ENCODE measurements at regions not wholly inside any gene's neighbourhood (a gene's known extent, or its start where the extent isn't known, plus 50 kb on each side); places are given as distances from the start of the nearest gene placed in this dataset.

DNA sequence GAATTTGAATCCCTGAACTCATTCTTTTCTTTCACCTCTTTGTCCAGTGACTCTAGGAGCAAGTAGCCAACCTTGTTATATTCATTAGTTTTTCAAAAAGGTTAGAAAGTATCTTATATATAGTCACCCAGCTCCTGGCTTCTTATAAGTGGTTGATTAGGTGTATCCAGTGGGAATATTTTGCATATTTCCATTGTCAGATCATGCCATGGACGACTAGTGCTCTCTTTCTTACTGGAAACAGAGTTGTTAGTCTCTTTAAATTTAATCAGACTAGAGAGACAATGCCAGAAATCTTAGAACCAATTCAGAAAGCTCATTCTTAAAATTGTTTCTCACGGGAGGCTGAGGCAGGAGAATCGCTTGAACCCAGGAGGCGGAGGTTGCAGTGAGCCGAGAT, 73.4 kb downstream of the CHRD start:
- TF ChIP-seq POLR2AphosphoS5 (IDR thresholded peaks at IDR 0.05) (no peak), POLR2A (IDR thresholded peaks at IDR 0.05) (no peak), EP300 (IDR thresholded peaks at IDR 0.05) (no peak)
- TF ChIP-seq, protein P1, sequence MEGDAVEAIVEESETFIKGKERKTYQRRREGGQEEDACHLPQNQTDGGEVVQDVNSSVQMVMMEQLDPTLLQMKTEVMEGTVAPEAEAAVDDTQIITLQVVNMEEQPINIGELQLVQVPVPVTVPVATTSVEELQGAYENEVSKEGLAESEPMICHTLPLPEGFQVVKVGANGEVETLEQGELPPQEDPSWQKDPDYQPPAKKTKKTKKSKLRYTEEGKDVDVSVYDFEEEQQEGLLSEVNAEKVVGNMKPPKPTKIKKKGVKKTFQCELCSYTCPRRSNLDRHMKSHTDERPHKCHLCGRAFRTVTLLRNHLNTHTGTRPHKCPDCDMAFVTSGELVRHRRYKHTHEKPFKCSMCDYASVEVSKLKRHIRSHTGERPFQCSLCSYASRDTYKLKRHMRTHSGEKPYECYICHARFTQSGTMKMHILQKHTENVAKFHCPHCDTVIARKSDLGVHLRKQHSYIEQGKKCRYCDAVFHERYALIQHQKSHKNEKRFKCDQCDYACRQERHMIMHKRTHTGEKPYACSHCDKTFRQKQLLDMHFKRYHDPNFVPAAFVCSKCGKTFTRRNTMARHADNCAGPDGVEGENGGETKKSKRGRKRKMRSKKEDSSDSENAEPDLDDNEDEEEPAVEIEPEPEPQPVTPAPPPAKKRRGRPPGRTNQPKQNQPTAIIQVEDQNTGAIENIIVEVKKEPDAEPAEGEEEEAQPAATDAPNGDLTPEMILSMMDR (IDR thresholded peaks at IDR 0.05), result no peak

All from stomach (tissue), 4 donors.